Stimulated activated CD4-positive, alpha-beta T cell treated with anti-CD3 and anti-CD28 coated beads, Interleukin-15, amount 100 ng/mL, for 24 hours (primary cell): ENCODE measurements at regions not wholly inside any gene's neighbourhood (a gene's known extent, or its start where the extent isn't known, plus 50 kb on each side); places are given as distances from the start of the nearest gene placed in this dataset.

Source experiments
- DNase-seq: peaks from one replicate; pipeline ENCODE4 v3.0.0-alpha.2; 2020

DNA sequence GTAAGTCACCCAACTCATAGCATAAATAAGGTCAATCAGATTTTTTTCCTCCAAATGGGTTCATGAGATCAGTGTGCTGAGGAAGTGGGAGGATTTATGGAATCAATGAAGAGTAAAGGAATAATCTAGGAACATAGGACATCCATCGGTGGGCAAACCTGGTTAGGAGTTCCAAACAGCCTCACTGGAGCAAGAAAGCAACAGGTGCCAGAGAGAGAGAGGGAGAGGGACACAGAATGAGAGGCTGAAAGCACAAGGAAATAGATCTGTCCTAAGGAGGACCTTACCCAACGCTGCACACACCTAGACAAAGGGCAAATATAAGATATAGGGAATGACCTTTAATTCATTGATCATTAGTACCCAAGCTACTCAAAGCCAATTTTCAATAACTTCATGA, 119.5 kb upstream of the ANKRD1 start:
- DNase-seq, result no peak

DNA sequence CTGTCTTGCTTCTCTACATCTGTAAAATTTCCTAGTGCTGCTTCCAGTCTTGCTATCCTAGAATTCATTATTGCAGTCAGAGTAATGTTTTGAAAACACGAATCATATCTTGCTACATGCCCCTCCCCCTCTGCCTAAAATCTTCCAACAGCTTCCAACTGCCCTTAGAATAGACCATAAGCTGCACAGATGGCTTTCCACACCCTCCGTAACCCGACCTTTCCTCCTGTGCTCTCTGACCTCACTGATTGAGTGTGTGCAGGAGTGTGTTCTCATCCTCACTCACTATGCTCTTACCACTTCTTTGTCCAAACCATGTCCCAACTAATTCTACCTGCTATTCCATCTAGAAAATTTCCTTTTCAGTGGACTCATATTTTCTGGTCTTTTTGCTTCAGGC, 121.2 kb upstream of the ANKRD1 start:
- DNase-seq, result no peak

DNA sequence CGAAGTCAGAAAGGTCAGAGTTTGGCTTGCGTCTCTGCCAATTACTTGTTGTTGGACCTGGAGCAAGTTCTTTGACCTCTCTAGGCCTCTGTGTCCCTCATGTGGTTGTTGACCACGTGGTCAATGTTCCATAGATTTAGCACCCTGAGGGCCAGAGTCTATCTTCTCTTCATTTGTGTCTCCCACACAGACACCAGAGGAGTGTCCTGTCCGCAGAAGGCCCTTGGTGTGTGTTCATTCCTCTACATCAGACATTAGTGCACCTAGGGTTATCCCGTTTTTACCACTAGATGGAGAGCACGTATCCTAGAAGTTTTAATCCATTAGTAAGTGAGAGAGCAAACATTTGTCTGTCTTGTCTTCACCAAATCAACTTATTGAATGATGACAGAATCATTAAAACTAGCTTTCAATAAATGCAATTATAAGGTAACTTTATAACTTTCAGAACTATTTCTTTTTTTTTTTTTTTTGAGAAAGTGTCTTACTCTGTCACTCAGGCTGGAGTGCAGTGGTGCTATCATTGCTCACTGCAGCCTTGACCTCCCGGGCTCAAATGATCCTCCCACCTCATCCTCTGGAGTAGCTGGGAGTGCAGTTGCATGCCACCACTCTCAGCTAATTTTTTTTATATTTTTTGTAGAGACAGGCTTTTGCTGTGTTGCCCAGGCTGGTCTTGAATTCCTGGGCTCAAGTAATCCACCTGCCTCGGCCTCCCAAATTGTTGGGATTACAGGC, 122.5 kb upstream of the ANKRD1 start:
- DNase-seq, result no peak

DNA sequence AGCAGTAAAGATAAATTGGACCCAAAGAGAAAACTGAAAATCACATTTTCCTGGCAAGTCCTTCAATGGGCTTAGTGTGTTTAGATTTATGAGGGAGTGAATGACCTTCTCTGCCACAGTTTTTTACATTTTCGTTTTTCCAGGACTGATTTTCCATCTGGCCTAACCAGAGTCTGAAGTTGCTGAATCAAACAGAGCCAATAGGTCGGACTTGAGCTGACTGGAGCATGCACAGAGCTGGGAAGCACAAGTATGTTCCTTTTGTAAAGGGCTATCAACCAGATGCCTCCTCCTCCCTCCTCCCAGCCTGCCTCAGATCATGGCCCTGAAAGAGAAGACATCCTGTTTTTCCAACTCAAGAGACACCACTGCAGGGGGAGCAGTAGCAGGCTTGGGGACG, 126.0 kb upstream of the ANKRD1 start:
- no peak for DNase-seq

DNA sequence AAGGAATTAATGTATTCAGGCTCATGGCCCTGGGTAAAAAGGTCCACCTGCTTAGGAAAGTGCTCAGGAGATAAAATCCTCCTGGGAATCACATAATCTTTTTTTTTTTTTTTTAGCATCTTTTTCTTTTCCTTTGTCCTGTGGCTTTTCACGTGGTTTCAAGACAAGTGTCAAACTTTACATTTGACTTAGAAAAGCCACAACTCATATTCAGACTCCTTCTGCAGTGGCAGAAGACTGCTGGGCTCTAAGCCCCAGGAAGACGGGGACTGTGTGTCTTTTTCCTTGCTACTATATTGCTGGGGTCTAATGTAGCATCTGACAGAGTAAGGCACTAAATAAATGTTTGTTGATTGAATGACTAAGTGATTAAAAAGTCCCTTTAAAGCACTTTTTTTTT, 127.5 kb upstream of the ANKRD1 start:
- DNase-seq, result no peak

DNA sequence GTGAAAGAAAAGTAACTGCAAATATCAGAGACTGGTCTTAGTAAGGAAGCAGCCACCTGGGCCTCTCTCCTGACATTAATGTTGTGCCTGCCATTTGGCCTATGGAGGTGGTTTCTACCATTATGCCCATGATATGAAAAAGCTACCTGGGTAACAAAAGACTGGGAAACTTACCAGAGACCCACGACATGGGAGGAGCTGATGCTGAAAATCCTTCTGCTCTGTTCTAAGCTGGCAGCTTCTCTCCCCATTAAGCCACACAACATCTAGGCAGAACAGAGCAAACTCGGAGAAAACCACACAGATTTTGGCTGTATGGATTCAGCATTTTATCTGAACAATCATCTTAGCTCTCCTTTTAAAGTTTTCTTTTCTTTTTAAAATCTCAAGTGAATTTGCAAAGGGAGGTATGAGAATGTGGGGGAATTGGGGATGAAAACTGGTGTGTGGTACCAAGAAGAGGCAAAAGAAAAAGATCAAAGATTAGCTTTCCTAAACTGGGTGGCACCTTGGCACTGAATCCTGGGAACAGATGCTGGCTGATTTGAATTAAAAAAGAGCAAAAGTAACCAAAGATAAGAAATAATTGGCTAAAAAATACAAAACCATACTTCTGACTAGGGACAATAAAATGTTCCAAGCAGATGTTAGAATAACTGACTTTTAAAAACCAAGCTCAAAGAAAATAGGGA, 128.6 kb upstream of the ANKRD1 start:
- no peak for DNase-seq

DNA sequence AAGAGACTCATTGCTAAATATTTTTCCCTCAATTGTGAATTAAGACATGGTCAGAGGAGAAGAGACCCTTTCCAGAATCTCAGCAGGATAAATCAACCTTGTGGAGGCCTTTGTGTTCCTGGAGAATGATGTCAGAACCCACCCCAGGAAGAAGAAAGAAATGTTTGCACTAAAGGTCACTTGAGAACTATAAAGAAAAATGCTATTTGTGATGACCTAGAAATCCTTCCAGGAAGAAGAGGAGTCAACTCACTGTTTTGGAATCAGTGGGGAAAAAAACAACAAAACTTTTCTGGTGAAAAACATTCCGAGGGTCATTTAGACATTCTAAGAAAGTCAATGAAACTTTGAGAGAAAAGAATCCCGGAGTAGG, 129.1 kb upstream of the ANKRD1 start:
- DNase-seq, result no peak

DNA sequence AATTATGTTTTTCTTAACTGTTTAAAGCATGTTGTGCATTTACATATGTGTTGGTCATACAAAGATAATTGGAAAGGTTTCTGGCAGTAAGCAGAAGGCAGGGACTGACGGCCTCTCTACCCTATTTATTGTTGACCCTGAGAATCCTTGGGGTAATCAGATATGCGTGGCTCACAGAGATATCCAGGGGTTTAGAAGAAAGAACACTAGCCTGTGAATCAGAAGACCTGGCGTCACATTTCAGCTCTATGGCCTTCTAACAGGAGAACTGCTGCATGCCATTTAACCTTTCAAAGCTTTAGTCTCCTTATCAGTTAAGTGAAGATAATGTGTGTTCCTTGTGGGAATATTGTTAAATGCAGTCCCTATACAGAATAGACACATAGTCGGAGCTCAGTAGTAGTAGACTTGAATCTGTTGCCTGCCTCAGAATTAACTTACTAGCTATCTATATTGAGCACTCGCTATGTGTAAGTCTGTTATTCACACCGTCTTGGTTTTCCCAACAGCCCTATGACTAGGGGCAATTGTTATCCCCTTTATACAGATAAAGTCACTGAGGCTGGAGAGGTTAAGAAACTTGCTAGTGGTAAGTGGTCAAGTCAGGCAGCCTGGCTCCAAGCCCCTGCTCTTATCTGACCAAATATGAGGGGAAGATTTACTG, 129.6 kb upstream of the ANKRD1 start:
- no peak for DNase-seq

DNA sequence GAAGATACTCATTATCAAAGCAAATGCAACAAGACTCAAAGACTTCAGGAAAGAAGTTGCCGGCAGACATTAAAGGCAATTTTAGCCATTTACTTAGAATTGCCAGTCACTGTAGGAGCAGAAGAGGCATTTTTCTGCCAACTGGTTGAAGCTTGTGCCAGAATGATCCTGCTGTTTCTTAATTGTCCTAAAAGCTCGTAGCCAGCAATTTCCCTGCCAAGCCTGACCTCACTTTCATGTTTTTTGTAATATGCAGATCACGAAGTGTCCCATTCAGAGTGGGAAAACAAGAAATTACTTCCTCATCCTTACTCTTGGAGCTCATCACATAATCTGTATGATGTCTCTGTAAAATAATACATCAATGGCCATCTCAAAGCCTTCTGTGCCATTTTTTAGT, 130.9 kb upstream of the ANKRD1 start:
- DNase-seq, result no peak

DNA sequence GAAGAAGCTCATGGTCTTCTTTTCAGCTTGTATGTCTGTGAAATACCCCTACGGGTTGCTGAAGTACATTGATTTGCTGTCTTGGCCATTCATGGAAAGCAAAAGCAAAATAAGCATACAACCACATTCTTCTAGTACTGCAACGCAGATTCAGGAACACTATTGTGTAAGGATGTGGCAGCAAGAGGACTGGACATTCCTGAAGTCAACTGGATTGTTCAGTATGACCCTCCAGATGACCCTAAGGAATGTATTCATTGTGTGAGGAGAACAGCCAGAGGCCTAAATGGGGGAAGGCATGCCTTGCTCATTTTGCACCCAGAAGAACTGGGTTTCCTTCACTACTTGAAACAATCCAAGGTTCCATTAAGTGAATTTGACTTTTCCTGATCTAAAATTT, 133.4 kb upstream of the ANKRD1 start:
- DNase-seq, result no peak

DNA sequence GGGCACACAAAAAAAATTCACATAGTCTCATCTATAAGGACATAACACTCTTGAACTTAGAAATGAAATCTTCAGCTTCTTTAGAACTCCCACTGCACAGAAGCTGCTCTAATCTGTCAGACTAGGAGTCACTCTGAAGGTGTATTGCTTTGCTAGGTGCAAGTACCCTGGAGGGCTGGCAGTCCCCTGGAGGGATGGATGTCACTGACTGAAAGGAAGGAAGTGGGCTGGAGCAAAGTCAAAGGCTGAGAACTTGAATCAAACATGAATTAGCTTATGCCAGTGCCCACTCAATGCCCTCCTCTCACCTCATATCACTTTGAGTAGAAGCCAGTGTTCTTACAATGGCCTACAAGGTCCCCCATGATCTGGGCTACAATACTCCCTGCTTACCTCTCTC, 140.3 kb upstream of the ANKRD1 start:
- no peak for DNase-seq

DNA sequence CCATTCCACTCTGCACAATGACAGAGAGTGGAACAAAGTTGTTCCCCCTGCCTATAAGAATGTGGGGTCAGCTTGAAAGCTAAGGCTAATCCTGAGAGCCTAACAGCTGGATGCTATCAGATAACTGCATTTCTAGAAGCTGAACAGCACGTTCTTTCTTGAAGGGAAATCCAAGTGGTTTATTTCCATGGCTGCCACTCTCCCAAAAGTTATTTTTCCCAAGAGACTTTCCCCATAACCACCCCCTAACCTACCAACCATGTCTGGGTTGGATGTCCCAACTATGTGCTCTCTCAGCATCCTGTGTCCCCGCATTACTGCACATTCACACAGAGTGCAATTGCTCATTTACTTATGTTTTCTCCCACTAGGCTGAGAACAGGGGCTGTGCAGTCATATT, 140.7 kb upstream of the ANKRD1 start:
- no peak for DNase-seq

DNA sequence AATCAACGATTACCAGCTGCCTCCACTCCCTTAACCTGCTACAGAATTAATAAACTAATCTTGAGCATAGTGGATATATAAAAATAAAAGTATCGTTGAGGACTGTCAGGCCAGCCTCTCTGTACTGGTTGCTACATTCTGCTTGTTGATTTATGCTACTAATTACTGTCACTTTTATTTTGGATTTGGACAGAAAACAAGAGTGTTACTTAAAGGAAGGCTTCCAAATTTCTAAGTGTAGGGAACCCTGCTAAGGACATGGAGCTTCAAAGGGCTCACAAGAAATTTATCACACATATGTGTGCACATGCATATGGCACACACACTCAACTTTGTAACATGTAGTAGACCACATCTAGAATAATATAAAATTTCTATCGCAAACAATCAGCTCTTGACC, 141.2 kb upstream of the ANKRD1 start:
- no peak for DNase-seq

DNA sequence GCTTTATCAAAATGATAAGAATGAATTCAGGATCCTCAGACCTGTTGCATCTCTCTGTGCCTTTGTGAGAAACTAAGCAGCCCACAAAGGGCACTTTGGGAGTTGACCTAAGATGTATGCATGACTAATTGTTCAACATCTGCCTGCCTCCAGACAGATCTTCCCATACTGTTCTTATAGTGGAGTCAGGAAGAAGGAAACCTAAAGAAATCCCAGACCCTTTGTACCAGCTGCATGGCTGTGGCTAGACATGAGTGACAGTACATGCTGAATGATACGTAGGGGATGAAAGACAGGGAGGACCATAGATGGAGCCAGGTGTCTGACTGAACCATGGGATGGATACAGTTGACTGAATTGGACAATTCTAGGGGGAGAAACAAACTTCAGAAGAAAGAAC, 148.7 kb upstream of the PCGF5 start:
- DNase-seq, result no peak

DNA sequence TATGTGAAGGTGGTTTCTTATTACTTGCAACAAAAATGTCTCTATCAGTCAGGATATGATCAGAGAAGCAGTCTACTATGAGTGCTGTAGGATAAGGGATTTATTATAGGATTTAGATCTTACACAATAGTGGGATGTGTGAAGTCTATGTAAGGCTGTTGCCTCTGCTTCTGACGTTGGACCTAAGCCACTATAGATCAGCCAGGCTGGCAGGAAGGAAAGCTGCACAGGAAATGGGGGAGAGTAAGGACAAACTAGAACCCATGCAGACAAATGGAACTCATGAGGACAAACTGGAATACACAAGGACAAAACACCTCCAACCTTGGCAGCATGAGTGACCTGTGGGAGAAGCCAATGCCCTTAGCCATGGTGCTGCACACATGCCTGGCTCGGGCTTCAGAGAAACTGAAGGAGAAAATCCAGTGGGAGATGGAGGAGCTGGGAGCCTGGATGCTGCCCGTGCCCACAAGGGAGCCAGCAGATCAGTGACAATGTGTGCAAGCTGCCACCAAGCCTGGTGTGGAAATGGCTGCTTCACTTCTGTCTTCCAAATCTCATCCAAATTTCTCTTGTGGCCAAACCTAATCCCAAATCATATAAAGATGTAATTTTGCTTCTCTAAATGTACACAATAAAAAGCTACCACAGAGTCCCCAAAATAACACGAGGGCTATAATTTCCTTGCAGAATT, 147.0 kb upstream of the PCGF5 start:
- DNase-seq, result no peak

DNA sequence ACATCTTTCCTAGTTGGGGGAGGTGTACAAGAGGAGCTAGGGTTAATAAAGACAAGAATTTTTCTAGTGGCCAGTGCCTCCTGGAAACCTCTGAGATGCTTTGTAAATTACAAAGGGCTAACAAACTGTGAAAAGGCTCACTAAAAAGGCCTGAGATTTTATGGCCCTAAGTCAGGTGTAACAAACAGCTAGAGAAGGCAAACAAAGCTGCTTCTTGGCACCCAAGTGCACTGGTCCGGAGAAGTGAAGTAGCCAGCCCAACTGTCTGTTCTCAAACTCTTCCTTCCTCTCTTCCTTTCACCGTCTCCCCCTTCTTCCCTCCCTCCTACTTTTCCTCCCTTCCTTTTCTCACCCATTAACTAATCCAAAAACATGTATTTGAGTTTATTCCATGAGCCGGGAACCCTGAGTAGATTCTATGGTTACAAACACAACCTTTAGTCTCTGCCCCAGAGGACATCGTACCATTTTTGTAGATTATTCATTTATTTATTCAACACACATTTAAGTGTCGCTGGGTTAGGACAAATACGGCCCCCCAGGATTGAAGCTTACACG, 143.4 kb upstream of the PCGF5 start:
- no peak for DNase-seq

DNA sequence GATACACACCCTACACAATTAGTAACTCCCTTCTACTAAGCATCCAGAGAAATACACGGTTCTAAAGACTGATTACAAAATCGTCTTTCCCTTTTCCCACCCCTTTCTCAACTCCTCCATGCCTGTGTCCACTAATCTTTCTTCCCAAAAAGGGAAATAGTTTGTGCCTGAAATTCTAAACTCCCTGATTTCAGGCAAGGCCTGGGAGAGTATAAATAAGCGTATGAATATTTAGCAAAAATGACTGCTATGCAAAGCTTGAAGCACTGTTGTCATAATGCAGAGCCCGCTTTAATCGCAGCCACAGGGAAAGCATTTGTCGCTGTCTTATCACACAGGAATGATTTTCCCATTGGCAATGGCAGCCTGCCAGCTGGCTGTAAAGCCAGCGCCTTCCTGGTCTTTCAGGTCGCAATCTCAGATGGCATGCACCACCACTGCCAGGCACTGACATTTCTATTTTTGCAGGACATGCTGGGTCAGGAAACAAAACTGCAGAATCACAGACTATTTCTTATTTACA, 142.9 kb upstream of the PCGF5 start:
- DNase-seq, result no peak

DNA sequence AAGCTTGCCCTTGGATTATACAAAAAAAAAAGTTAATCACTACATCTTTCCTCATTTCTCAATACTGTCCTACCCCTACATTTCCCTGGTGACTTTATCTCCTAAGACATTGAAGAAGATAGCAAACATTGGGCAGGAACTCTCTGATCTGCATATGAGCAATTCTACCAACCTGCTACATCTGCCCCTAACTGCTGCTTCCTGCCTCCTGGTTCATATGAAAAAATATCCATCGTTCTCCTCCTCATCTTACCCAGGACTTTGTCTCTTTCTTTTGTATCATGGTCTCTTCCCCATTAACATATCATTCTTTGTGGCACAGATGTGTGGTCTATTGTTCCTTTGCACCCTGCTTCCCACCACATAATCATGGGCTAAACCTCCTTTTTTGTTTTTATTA, 139.7 kb upstream of the PCGF5 start:
- no peak for DNase-seq

DNA sequence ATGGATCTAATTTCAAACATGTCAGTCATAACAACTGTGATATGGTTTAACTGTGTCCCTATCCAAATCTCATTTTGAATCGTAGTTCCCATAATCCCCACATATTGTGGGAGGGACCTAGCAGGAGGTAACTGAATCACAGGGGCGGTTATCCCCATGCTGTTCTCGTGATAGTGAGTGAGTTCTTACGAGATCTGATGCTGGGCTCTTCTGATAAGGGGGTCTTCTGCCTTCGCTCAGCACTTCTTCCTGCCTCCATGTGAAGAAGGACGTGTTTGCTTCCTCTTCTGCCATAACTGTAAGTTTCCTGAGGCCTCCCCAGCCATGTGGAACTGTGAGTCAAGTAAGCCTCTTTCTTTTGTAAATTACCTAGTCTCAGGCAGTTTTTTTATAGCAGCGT, 138.0 kb upstream of the PCGF5 start:
- no peak for DNase-seq

DNA sequence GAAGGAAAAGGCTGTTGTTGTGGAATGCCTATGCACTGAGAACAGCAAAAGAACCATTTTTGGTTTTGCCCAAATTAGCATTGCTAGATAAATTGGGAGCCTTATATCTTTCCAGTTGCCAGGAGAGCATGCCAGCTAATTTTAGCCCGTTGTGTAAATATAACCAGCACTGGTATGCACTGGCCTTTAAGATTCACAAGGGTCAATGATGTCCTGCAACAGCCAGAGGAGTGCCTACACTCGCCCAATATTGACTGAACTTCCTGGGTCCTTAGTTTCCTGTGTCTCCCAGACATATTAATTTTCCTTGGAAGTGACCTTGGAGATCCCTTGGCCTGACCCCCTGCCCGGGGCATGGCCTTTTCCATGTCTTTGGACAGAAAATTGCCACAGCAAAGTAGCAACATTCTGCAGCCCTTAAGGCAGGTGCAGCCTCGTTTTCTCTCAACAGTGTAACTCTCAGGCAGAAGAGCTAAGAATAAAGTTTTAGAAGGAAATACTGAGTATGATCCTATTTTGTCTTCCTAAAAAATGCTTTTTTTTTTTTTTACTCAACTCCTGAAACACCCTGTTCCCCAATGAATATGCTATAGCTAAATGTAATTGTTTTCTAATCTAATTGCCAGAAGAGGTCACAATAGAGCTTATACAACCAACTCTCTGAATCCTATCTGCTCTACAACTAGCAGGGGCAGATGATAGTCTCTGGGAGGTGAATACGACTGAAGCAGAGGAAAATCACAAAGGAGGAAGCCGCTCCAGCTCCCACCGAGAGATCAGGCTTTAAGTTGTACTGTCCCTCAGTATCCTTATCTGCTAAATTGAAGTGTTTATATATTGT, 131.9 kb upstream of the PCGF5 start:
- no peak for DNase-seq

DNA sequence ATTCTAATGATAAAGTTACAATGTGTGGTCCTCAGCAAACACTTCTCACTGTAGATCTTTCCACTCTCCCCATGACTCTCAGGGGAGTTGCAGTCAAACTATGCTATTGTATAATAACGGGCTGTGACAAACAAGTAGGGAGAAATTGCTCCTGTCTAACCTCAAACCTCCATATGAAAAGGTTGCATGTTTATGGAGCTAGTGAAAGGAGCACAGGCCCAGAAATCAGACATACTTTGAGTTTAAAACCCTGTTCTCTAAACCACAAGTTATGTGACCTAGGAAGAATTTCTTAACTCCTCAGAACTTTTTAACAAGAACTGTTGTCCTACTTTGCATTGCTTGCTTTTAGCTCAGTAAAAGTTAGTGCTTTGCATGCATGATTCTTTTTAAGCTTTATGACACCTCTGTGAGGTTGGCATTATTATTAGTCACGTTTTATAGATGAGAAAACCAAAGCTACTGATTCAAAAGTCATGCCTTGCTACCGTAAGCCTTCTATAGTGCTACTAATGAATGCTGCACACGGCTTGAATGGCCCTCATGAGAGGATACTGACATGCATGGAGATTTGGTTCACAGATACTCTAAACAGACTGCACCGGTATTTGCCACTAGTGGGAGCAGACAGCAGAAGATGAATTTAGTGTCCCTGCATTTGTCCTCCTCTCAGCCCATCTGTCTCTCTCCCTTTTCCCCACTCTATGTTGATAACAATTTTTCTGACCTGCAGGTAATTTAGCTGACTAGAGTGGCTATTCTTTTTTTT, 129.5 kb upstream of the PCGF5 start:
- DNase-seq, result no peak

DNA sequence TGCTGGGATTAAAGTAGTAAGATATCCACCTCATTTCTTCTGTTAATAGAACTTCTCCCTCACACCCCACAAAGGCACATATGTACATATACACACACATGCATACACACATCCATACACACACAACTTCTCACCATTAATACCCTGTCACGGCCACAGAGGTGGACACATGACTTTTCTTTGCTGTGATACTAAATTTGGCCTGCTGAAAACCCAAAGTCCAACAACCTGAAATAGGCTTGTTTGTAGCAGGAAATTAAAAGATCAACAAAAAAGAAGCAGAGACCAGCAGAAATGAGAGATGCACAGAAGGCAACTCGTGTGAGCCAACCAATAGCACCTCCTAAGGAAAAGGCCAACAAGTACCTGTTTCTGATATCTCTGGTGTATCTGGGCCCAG, 128.7 kb upstream of the PCGF5 start:
- no peak for DNase-seq
